ENCODE measurements at regions not wholly inside any gene's neighbourhood (a gene's known extent, or its start where the extent isn't known, plus 50 kb on each side); places are given as distances from the start of the nearest gene placed in this dataset.

DNA sequence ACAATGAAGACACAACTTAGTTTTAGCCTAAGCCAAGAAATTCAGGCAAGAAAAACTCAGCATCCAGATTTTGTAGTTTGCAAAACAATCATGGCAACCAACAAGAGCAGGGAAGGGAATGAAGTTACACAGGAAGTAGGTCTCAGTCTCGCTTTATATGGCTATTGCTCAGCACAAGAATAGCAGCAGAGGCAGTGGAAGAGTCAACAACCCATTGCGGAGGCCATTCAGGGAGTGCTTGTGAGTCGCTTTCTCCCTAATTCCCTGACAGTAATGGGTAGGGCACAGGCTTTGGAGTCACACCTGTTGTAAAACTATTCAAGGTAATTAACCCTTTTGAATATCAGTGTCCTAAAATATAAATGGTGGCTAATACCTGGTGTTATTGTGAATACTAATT is 238.5 kb downstream of the HDGFL1 start:
- TF ChIP-seq WT1 (tag by site-specific recombination; IDR thresholded peaks at IDR 0.05) (no peak), CTCF (tag by site-specific recombination; IDR thresholded peaks at IDR 0.05) (no peak), ZFP3 (tag by site-specific recombination; IDR thresholded peaks at IDR 0.05; ENCODE audit: low read depth) (no peak), ZNF792 (tag by site-specific recombination; IDR thresholded peaks at IDR 0.05) (no peak), SCRT1 (tag by site-specific recombination; IDR thresholded peaks at IDR 0.05; ENCODE audit: borderline replicate concordance) (no peak), RBAK (tag by site-specific recombination; IDR thresholded peaks at IDR 0.05) (no peak), ZSCAN16 (tag by site-specific recombination; IDR thresholded peaks at IDR 0.05) (no peak), ZNF24 (tag by site-specific recombination; IDR thresholded peaks at IDR 0.05) (no peak), ZBTB20 (tag by site-specific recombination; IDR thresholded peaks at IDR 0.05) (no peak), ZNF280D (tag by site-specific recombination; IDR thresholded peaks at IDR 0.05) (no peak), KLF10 (tag by site-specific recombination; IDR thresholded peaks at IDR 0.05) (no peak), ZNF121 (tag by site-specific recombination; IDR thresholded peaks at IDR 0.05) (no peak)
- TF ChIP-seq, protein P1, sequence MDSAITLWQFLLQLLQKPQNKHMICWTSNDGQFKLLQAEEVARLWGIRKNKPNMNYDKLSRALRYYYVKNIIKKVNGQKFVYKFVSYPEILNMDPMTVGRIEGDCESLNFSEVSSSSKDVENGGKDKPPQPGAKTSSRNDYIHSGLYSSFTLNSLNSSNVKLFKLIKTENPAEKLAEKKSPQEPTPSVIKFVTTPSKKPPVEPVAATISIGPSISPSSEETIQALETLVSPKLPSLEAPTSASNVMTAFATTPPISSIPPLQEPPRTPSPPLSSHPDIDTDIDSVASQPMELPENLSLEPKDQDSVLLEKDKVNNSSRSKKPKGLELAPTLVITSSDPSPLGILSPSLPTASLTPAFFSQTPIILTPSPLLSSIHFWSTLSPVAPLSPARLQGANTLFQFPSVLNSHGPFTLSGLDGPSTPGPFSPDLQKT (IDR thresholded peaks at IDR 0.05; ENCODE audit: borderline replicate concordance, low read depth, low read length), result no peak
- TF ChIP-seq, protein P2, sequence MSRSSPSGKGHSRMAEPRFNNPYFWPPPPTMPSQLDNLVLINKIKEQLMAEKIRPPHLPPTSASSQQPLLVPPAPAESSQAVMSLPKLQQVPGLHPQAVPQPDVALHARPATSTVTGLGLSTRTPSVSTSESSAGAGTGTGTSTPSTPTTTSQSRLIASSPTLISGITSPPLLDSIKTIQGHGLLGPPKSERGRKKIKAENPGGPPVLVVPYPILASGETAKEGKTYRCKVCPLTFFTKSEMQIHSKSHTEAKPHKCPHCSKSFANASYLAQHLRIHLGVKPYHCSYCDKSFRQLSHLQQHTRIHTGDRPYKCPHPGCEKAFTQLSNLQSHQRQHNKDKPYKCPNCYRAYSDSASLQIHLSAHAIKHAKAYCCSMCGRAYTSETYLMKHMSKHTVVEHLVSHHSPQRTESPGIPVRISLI (tag by site-specific recombination; IDR thresholded peaks at IDR 0.05), result no peak
